HG03045 (cell line): ENCODE measurements at regions not wholly inside any gene's neighbourhood (a gene's known extent, or its start where the extent isn't known, plus 50 kb on each side); places are given as distances from the start of the nearest gene placed in this dataset.

Experiments used
- ATAC-seq: cut with Tn5 transposase; IDR thresholded peaks from one replicate; pipeline ENCODE4 v1.9.1; 2021; ENCODE audit warnings: mild to moderate bottlenecking, moderate library complexity; ENCODE audit not compliant: unreplicated experiment

DNA sequence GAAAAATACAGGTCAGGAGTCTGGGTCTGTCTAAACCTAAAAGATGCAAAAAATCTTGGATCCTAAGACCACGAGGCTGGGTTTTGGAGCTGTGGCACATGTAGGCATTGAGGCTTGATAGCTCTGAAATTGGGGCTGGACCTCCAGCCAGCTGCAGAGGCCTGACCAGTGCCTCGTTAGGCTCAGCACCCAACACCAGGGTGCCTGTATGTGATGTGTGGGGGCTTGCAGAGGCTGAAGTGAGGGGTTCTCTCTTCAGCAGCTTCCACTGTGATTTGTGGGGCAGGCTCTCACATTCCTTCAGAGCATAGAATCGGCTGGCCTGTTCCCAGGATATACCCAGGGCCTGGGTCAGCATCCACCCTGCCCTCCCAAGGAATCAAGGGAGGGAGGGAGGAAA, 247.8 kb downstream of the BUB3 start:
- no peak for ATAC-seq

DNA sequence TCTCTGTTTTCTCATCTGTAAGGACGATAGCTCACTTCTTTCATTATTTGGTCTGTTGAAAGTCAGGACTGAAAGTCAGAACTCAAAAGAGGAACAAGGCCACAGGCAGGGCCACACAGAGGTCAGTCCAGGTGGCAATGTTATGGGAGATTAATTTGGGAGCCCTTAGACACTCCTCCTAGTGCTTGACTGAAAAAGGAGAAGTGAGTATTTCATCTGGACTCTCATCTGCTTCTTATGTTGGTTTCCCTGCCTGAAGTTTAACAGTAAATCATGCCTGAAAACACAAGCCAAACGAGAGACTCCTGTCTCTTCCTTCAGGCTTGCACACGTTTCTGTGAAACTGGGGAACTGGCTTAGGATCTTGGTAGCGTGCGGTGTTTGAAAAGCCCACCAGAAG, 248.5 kb downstream of the BUB3 start:
- peak; percentile 72 for ATAC-seq

DNA sequence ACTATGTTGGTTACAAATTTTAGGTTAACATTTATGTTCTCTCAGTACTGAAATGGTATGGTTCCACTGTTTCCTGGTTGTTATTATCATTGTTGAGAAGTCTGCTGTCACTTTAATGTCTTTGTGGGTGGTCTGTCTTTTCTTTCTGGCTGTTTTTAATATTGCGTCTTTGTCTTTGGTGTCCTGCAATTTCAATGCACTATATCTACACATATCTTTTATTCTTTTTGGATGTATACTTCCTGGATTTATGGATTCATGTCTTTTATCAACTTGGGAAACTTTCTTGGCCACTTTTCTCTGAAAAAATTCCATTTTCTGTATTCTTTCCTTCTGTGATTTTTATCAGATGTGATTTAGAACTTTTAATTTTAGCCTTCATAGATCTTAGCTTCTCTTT, 250.2 kb downstream of the BUB3 start:
- no peak for ATAC-seq

DNA sequence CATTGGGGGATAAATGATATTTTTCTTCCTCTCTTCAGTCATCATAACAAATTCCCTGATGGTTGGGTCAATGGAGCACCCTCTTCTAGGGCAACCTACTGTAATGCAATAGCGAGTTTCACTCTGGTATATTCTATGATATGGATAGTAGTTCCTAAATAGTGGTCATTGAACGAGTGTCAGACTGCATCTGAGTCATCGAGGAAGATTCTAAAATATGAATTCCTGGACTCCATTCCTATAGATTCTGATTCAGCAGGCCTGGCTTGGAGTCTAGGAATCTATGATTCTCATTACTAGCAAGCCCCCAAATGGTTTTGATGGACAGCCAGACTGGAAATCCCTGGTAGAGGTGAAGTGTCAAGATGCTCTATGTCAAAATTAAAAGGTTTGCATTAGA, 254.5 kb downstream of the BUB3 start:
- no peak for ATAC-seq

DNA sequence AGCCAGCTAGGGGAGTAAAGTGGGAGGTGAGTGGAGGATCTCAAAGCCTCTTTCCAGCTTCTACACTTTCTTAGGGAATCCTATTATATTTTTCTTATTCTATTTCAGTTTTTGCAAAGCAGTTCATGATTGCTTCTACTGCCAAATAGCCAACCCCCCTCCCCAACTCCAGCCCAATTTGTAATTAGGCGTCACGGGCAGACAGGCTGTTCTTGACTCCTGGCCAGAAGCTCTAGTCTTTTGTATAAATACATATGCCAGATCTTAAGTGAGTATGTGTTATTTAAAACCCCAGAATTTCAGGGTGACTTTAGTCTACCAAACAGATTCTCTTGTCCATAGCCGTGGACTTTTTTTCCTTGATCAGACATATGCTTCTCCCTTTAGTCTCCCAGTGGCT, 255.2 kb downstream of the BUB3 start:
- ATAC-seq, result no peak

DNA sequence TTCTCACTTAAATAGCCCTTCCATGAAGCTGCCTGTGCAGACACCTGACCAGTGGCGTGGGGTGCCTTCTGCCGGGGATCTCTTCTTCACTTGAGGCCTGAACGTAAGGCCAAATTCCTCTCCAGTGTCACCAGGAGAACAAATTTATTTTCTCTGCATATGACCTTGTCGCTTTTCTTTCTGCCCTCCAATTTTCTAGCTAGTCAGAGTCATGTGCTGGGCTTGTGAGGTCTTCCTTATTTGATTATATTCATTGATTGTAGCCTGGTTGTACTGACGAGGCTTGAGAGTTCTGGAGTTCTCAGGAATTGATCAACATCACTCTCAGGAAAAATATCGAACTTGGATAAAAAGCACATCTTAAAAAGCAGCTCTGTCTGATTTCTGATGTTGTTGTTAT, 255.7 kb downstream of the BUB3 start:
- no peak for ATAC-seq

DNA sequence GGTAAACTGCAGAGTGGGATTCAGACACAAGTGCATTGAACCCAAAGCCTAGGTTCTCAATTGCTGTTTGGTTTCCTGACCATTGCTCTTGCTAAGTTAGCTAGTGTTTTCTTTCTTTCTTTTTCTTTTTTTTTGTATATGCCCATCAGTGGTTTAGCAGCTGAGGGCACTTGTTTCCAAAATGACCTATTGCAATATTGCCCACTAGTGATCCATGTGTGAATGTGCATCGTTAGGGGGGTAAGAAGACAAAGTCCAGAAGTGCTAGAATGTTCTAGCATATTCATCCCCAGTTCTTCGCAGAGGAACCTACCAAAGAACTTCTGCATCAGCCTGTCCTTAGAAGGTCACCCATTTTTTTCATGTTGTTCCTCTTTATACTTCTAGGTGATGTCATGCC, 252.8 kb upstream of the GPR26 start:
- ATAC-seq, result no peak

DNA sequence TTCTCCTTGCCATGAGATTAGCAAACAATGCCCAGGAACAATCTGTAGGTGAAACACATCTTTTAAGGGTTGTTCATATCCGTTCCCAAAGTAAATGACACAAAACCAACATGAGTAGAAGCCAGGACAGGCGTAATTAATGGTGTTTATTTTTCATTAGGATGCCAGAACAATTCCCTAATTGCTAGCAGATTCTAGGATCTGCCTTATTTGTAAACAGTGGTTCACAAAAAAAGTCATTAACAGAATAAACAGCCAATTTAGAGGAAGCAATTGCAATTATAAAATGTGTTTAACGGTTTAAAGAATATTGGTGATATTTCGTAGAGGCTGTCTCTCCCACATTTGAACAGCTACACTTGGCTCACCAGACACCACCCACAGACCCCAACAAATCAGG, 250.6 kb upstream of the GPR26 start:
- ATAC-seq, result no peak

DNA sequence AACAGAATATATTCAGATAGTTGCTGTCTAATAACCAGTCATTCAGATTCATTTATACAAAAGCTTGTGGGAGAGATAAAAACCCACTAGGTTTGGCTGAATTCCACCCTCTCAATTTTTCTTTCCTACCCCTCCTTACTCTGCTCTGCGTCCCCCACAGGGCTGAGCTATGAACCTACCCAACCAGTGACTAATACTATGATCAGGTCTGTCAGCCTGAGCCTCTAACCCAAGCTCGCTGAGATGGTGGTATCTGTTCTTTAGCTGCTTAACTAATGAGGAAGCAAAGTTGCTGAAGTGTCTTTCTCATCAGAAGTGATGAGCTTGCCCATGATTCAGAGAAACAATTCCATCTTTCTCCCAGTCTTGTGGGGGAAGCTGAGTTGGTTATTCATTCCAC, 248.7 kb upstream of the GPR26 start:
- no peak for ATAC-seq

DNA sequence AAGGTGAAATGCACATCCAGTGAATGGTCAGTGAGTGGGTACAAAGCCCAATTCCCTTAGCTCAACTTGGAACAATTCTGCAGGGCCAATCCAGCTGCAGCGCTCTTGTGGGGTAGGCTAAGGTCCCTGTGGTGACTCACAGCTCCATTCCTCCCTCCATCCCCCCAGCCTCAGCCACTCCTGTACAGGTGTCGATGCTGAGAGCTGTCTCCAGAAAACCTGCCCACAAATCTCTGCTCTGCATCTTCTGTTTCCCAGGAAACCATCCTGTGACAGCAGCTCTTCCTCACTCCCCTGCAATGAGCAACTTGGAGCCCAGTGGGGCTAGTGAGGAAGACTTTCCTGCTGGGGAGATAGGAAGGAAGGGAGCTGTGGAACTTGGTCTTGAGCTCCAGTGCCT, 244.7 kb upstream of the GPR26 start:
- no peak for ATAC-seq

DNA sequence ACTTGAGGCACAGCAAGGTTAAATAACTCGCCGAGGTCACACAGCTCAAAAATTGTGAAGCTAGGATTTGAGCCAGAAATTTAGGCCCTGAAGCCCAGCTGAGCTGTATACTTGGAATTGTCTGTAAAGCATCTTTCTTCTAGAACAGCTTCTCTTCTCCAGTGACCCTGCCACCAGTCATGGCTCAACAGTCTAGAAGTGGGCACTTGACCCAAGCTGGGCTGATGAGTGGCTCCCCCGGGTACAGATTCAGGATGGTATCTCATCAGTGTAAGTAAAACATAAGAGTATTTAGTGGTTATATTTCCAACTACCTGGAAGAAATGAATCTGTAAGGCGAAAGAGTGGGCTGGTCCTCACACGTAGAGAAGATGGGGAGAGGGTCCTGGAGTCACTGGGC, 243.9 kb upstream of the GPR26 start:
- no peak for ATAC-seq

DNA sequence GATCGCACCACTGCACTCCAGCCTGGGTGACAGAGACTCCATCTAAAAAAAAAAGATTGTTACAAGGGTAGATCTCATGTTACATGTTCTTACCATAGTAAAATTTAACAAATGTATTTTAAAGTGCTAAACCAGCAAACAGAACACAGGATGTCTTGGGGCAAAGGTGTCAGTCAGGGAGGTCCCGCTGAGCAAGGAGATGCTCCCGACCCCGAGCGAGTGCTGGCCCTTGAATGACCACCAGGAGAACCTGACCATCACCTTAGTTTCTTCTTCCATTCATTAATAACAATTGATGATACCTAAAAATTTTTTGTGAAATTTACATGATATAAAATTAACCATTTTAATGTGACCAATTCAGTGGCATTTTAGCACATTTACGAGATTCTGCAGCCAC, 241.6 kb upstream of the GPR26 start:
- ATAC-seq, result no peak

DNA sequence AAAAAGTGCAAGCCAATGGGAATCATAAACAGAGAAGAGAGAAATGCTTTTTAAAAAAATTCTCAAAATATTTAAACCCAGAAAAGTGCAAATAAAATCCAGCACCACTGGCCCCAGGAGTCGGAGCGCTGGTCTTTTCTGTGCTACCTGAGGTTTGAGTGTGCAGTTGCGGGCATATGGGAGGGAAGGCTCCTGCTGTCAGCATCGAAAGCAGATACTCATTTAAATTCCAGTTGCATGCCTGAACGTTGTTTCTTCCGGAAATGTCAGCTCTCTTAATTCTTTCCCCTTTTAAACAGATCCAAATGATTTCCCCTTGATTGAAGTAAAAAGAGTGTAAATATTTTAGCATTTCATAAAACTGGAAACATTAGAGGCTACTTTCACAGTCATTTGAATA, 240.5 kb upstream of the GPR26 start:
- ATAC-seq, result no peak

DNA sequence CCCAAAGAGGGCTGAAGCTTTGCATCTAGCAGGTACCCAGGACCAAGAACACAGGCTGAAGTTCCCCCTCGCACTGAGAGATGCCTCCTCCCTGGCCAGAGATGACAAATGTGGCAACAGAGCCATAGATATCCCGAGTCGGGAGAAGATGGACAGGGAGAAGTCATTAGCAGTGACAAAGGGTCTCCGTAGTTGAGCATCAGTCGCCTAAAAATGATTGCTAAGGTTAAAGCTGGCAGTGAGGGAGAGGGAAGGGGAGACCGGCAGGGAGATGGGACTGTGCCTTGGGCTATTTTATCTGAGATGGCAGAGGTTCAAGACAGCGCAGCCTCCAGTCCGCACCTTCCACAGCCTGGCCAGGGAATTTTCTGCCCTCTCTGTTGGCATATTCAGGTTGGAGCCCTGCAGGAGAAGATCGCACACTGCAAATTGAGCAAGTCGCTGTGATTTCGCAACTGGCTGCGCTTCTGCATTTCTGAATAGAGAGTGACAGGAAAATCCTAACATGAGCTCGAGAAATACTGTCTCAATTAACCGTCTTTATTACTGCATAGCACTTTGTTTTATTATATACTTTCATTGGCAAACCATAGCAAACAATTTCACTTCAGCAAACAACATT, 238.9 kb upstream of the GPR26 start:
- ATAC-seq, result no peak

DNA sequence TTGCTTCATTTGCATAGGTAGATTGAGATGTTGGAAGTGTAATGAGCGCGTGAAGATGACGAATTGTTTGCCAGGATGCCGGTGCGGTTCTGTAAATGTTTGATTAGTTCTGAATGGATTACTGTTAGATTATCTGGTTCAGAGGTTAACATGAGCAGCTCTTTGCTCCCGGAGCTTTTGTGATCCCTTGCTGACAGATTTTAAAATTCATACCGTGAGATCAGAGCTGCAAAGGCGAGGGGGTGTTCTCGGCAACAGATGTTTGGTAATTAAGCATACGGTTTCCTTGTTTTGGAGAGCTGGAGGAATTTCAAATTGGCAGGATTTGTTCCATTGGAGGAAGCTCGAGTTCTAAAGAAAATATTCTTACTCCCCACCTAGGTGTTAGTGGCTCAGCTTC, 237.8 kb upstream of the GPR26 start:
- ATAC-seq, result no peak

DNA sequence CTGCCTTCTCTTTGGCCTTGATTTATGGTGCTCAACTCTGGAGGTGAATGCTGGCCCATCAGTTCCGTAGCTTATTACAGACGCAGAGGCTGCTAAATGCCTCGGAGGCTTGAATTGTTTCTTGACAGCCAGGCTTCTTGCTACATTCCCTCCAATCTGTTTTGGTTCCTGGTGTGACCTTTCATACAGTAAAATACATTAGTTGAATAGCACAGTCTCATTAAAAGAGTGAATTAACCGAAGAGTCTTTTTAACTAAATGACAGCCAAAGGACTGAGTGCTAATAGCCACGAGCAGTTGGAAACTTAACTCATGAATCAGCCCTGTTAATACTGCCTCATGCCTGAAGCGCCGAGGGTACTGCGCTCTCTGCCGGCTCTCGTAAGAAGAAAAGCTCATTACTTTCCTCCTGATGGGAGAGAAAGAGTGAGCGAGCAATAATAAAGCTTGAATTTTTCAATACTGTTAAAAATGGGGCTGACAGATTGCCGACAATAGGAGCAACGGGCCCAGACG, 236.4 kb upstream of the GPR26 start:
- ATAC-seq, result no peak

DNA sequence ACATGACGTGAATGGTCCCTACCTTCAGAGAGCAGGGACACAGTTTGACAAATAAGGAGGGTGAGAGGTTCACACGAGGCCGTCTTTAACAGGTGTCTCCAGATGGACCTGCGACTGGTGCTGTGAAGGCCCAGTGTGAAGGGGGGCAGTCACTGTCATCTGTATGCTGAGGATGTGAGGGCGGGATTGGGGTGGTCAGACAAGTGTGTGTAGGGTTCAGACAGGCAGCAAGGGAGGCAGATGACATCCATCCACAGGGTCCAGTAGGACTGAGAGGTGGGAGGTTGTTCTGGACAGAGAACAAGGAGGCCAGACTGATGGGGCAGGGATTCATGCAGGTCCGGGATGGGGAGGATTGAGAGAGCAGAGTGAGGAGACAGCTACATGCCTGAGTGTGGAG, 232.6 kb upstream of the GPR26 start:
- ATAC-seq, result no peak

DNA sequence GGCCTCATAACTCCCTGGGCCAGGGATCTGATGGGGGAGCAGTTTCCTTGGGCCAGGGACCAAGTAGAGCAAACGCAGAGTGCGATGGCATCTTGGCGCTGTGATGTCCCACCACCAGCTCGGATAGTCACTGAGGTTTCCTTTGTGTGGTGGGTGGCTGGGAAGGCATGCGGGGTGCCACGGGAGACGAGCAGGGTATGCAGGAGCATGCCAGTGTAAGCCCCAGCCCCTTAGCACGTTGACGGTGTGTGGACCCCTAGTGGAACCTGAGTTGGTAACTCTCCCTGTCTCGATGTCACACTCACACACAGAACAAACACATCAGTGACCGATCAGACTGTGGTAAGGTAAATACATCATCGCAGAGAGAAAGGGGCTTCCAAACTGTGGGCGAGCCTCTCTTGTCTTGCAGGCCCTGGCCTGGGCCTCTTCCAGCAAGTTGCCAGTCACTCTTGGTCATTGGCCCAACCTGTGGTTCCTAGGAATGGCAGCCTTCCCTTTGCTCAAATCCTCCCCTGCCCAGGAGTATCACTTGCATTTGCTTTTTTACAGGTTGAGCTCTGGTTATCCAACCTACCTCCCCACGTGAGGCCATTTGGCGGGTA, 231.6 kb upstream of the GPR26 start:
- ATAC-seq, result no peak

DNA sequence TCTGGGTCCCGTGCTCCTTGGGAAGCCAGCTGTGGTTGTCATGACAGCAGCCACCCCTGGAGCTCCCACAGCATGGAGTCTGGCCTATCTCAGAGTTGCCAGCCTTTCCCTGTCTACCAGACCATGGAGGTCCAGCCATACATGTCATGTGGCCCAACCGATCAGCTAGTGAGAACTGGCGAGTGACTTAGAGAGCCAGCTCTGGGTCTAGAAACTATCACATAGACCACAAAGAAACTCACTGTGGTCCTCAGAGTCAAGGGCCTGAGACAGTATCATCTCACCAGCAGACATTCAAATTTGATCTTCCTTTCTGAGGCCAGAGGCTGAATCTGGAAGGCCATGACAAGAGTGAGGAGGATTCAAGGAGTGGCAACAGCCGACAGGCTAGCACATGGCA, 223.3 kb upstream of the GPR26 start:
- peak; percentile 93 for ATAC-seq

DNA sequence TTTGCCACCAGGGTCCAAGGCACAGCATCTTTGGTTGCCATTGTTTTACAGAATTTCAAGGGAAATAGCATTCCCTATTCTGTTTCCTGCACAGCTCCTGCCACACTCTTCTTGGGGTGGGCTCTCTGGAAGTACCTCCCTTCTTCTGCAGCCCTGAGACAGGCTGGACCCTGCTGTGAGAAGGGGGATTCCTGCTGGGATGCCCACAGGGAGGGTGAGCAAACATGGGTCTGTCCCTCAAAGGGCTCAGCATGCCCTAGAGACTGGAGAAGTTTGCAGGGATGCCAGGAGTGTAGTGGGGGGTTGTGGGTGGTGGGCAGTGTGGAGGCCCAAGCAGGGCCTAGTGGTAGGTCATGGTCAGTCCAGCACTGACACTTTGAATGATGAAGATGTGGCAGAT, 222.2 kb upstream of the GPR26 start:
- ATAC-seq, result no peak

DNA sequence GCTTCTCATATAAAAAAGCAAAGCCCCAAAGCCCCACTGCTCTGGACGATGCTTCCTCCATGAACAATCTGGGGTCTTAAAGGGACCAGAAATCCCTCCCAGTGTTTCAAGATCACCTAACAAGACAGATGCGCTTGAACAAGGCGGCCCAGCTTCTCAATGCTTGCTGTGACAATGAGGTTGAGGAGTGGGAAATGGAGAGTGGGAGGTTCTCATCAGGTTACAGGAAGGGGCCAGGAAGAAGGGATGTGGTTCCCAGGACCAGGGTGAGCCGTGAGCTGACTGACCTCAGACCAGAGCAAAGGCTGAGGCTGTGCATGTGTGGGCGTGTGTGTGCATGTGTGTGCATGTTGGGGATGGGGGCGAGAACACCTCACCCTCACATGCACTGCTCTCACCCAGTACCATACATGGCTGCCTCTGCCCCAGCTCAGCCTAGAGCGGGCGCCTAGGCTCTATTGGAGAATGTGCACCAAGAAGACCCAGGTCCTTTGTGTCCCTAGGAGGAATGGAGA, 220.8 kb upstream of the GPR26 start:
- ATAC-seq, result no peak

DNA sequence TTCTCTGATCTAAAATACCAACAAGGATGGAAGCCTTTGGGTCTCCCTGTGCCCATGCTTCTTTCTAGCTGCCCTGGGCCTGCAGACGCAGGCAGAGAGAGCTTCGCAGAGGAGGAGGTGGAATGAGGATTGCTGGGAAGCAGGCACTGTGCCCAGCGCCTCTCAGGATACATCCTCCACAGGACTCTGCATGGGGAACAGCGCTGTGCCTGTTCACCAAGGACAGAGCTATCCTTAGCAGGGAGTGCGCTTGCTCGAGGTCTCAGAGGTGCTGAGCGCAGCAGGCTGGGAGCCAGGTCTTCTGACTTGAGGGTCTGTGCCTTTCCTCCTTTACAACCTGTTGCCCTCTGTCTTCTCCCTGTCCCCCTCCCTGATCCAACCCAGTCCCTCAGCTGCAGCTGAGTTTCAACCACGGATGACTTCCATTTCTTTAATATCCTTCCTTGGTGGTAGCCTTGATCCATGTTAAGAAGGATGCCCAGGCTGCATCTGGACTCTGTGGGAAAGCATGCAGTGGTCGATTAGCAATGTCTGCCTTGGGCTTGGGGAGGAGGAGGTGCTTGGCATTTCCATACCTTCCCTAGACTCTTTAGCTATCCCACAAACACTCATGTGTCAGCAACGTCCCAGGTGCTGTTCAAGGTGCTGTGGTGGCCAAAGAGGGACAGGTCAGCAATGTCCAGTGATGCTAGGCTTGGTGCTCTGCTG, 219.6 kb upstream of the GPR26 start:
- ATAC-seq, result no peak
